ENCODE measurements at regions not wholly inside any gene's neighbourhood (a gene's known extent, or its start where the extent isn't known, plus 50 kb on each side); places are given as distances from the start of the nearest gene placed in this dataset.

DNA sequence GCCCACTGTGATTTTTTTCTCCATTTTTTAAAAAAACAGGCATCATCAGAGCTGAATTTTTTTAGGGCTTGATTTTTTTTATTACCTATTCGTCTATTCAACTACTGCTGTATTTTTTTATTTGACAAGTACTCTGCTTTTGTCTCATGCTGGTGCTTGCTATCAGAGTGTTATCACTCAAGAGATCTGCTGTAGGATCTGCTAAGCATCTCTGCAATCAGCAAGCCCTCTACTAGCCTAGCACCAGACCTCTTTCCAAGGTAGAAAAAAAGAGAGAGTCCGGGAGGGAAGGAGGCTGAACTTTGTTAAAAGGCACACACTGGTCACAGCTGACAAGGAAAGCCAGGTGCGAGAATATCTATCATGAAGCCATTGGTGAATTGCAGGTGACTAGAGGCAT is 413.8 kb upstream of the CCNH start:
- H3K27ac Mint-ChIP-seq, result no peak overlapping the region
- Histone ChIP-seq H3K9me2 (ENCODE audit: insufficient read depth) (peaks cover 7% of the 10 kb centered on the region; the same call in 1 of the 2 replicates), H2AFZ (no peak overlapping the region), H3F3A (replicated peaks; ENCODE audit: low read depth) (no peaks in the 10 kb centered on the region), H3K36me3 (ENCODE audit: insufficient read depth) (no peaks in the 10 kb centered on the region), H4K20me1 (replicated peaks; ENCODE audit: insufficient read depth) (no peaks in the 10 kb centered on the region), H3K4me3 (no peak overlapping the region), H3K4me1 (ENCODE audit: insufficient read depth) (peaks cover 4% of the 10 kb centered on the region; the same call in 1 of the 2 replicates), H3K4me2 (no peak overlapping the region), H3K79me2 (replicated peaks; ENCODE audit: insufficient read depth) (no peaks in the 10 kb centered on the region), H3K27me3 (ENCODE audit: insufficient read depth) (no peaks in the 10 kb centered on the region), H3K27ac (ENCODE audit: low read depth) (no peak overlapping the region)
- H3K4me1 Mint-ChIP-seq, result no peaks in the 10 kb centered on the region
- ATAC-seq, result no peak
- peaks cover 14% of the 10 kb centered on the region; the same call in 2 of the 3 replicates for H3K9me3 Mint-ChIP-seq
- peaks cover 2% of the 10 kb centered on the region for H3K27me3 Mint-ChIP-seq (ENCODE audit: insufficient read depth, low read depth, poor library complexity)
- H3K4me3 Mint-ChIP-seq, result no peak overlapping the region
- TF ChIP-seq EZH2 (IDR thresholded peaks at IDR 0.05; ENCODE audit: low read depth, unreplicated experiment) (no peak), STAT1 (IDR thresholded peaks at IDR 0.05; ENCODE audit: unreplicated experiment) (no peak), JUNB (IDR thresholded peaks at IDR 0.05; ENCODE audit: unreplicated experiment) (no peak), REST (IDR thresholded peaks at IDR 0.05; ENCODE audit: unreplicated experiment) (no peak), CTCF (conservative IDR thresholded peaks at IDR 0.05; ENCODE audit: low read depth in 2 of 2) (no peak), CREB1 (CRISPR knock-in tag; IDR thresholded peaks at IDR 0.05; ENCODE audit: low read depth) (no peak), ETS1 (IDR thresholded peaks at IDR 0.05) (no peak), NANOG (IDR thresholded peaks at IDR 0.05; ENCODE audit: borderline replicate concordance) (no peak), ZNF331 (CRISPR knock-in tag; IDR thresholded peaks at IDR 0.05; ENCODE audit: low read depth) (no peak), EZH2phosphoT487 (IDR thresholded peaks at IDR 0.05; ENCODE audit: unreplicated experiment) (no peak), ZNF114 (CRISPR knock-in tag; IDR thresholded peaks at IDR 0.05) (no peak)
- no peak for DNase-seq (ENCODE audit: low spot score)
- H3K36me3 Mint-ChIP-seq (ENCODE audit: low read depth), result peaks cover 6% of the 10 kb centered on the region; the same call in 2 of the 3 replicates

Measured in GM23338 (cell line).